Loucy (cell line): ENCODE measurements at regions not wholly inside any gene's neighbourhood (a gene's known extent, or its start where the extent isn't known, plus 50 kb on each side); places are given as distances from the start of the nearest gene placed in this dataset.

Source experiments
- H2AFZ ChIP-seq: fragments of 200-600 bp; sonication (generic); 2 replicates; pipeline ENCODE4 v1.6.0; 2016; ENCODE audit warnings: antibody characterized with exemption, mild to moderate bottlenecking, low read length, moderate library complexity
- H3F3A ChIP-seq: fragments of 200-600 bp; 2 replicates; pipeline ENCODE4 v1.6.0; 2016; ENCODE audit warnings: antibody characterized with exemption, low read depth, mild to moderate bottlenecking
- H3K27me3 ChIP-seq: fragments of 200-600 bp; sonication (generic); 2 replicates; pipeline ENCODE4 v1.6.1; 2014; ENCODE audit warnings: low read length, mild to moderate bottlenecking; ENCODE audit not compliant: insufficient read depth, poor library complexity, severe bottlenecking
- H3K36me3 ChIP-seq: fragments of 200-600 bp; sonication (generic); 2 replicates; pipeline ENCODE4 v1.6.1; 2016; ENCODE audit warnings: low read length; ENCODE audit not compliant: insufficient read depth
- H3K4me1 ChIP-seq: fragments of 200-600 bp; sonication (generic); 2 replicates; pipeline ENCODE4 v1.5.1; 2014; ENCODE audit warnings: low read length, mild to moderate bottlenecking; ENCODE audit not compliant: insufficient read depth, poor library complexity, severe bottlenecking
- H3K4me2 ChIP-seq: fragments of 200-600 bp; sonication (generic); 2 replicates; pipeline ENCODE4 v1.6.0; 2014; ENCODE audit warnings: antibody characterized with exemption, low read length, low read depth, mild to moderate bottlenecking; ENCODE audit not compliant: poor library complexity, severe bottlenecking
- H3K4me3 ChIP-seq: fragments of 200-600 bp; sonication (generic); 2 replicates; pipeline ENCODE4 v1.5.1; 2014; ENCODE audit warnings: low read length, mild to moderate bottlenecking, mixed read lengths; ENCODE audit not compliant: poor library complexity, severe bottlenecking
- H3K79me2 ChIP-seq: fragments of 200-600 bp; sonication (generic); 2 replicates; pipeline ENCODE4 v1.6.1; 2014; ENCODE audit warnings: low read length; ENCODE audit not compliant: insufficient read depth
- H3K9ac ChIP-seq: fragments of 200-600 bp; sonication (generic); 2 replicates; pipeline ENCODE4 v1.6.0; 2014; ENCODE audit warnings: mild to moderate bottlenecking, low read depth, low read length, moderate library complexity; ENCODE audit not compliant: poor library complexity, severe bottlenecking
- H3K9me2 ChIP-seq: fragments of 200-600 bp; sonication (generic); replicated peaks from 2 replicates; pipeline ENCODE4 v1.6.1; 2016; ENCODE audit warnings: low read depth, low read length, mixed read lengths
- H3K9me3 ChIP-seq: fragments of 200-600 bp; sonication (generic); 2 replicates; pipeline ENCODE4 v1.6.1; 2014; ENCODE audit warnings: mild to moderate bottlenecking, antibody characterized with exemption, low read length, low read depth; ENCODE audit not compliant: insufficient read depth
- H4K20me1 ChIP-seq: fragments of 200-600 bp; sonication (generic); 2 replicates; pipeline ENCODE4 v1.6.0; 2014; ENCODE audit warnings: antibody characterized with exemption, low read length, mild to moderate bottlenecking; ENCODE audit not compliant: insufficient read depth, poor library complexity, severe bottlenecking
- CTCF ChIP-seq: fragments of 200-600 bp; sonication (generic); conservative IDR thresholded peaks from 2 replicates; pipeline ENCODE4 v1.5.1; 2014; ENCODE audit warnings: mild to moderate bottlenecking, antibody characterized with exemption, low read length
- EZH2phosphoT487 ChIP-seq: fragments of 200-600 bp; IDR thresholded peaks from 2 replicates; pipeline ENCODE4 v1.6.1; 2018; ENCODE audit warnings: antibody characterized with exemption, mild to moderate bottlenecking, moderate library complexity, borderline replicate concordance

DNA sequence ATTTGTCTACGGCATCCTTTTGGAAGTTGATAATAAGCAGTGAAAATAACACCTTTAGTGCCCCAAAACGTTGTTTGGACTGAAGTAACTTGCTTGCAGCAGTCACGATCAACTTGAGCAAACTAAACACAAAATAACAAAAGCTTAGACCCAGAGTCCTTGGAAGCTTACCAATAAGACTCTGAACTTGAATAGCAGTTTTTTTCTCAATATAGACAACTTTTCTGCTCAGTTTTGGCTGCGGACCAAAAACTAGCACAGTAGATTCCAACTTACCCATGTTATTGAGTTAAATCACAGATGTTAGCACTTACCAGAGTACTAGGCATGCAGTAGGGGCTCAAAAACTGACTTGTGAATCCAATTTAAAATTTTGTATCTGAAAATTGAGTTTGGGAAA is 746.9 kb downstream of the PCDH19 start:
- no peaks in the 10 kb centered on the region for H3K79me2 ChIP-seq
- H3K4me3 ChIP-seq, result no peak overlapping the region
- H3K36me3 ChIP-seq, result no peaks in the 10 kb centered on the region
- no peaks in the 10 kb centered on the region for H4K20me1 ChIP-seq
- H3K9ac ChIP-seq, result no peak overlapping the region
- H3K4me1 ChIP-seq, result no peaks in the 10 kb centered on the region
- H2AFZ ChIP-seq, result no peak overlapping the region
- H3K27me3 ChIP-seq, result no peaks in the 10 kb centered on the region
- TF ChIP-seq EZH2phosphoT487 (no peak), CTCF (no peak)
- H3K9me3 ChIP-seq, result no peaks in the 10 kb centered on the region
- H3F3A ChIP-seq, result no peaks in the 10 kb centered on the region
- H3K4me2 ChIP-seq, result no peak overlapping the region
- H3K9me2 ChIP-seq, result no peaks in the 10 kb centered on the region

DNA sequence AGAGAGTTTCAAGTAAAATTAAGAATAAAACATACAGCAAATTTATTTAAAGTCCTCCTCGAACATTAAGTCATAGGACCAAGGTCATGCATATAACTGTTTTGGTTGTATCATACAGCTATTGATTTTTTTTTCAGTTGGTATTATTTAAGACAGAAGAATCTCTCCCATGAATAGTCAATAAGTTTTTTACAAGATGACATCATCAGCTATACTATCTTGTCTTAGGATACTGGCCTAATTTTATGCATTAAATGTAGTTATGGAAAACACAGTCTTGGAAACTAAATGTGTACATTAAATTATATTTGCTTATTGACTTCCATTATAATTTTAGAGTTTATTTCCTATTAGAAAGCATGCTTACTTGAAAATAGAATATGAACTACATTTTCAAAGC is 755.9 kb downstream of the PCDH19 start:
- Histone ChIP-seq H3K79me2 (no peaks in the 10 kb centered on the region), H4K20me1 (no peaks in the 10 kb centered on the region), H2AFZ (no peak overlapping the region), H3K9ac (no peak overlapping the region), H3K27me3 (no peaks in the 10 kb centered on the region), H3F3A (no peaks in the 10 kb centered on the region), H3K36me3 (no peaks in the 10 kb centered on the region), H3K9me2 (no peaks in the 10 kb centered on the region), H3K9me3 (no peaks in the 10 kb centered on the region), H3K4me2 (no peak overlapping the region), H3K4me3 (no peak overlapping the region), H3K4me1 (no peaks in the 10 kb centered on the region)
- TF ChIP-seq EZH2phosphoT487, result no peak
- TF ChIP-seq CTCF, result no peak

DNA sequence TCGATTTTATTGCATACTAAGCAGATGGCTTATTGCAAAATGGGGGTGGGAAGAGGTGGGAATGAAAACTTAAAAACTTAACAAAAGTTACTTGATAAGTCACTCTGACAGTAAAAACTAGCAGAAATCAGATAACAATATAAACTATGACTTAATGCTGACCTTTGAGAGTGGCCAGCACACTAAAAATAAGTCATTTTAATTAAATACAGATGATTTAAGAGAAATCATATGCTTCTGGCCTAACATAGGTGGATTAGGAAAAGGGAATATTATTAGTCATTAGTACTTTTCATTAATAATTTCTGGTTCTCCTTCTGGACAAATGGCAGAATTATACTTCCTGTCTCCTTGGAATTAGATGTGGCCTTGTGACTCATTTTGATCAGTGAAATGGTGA is 756.7 kb downstream of the PCDH19 start:
- Histone ChIP-seq H3K36me3 (no peaks in the 10 kb centered on the region), H3K9me3 (no peaks in the 10 kb centered on the region), H3K27me3 (no peaks in the 10 kb centered on the region), H2AFZ (no peak overlapping the region), H4K20me1 (no peaks in the 10 kb centered on the region), H3K4me2 (no peak overlapping the region), H3K9ac (no peak overlapping the region), H3K4me3 (no peak overlapping the region), H3K79me2 (no peaks in the 10 kb centered on the region), H3F3A (no peaks in the 10 kb centered on the region), H3K9me2 (no peaks in the 10 kb centered on the region), H3K4me1 (no peaks in the 10 kb centered on the region)
- TF ChIP-seq EZH2phosphoT487 (no peak), CTCF (no peak)
